ENCODE measurements at regions not wholly inside any gene's neighbourhood (a gene's known extent, or its start where the extent isn't known, plus 50 kb on each side); places are given as distances from the start of the nearest gene placed in this dataset.

DNA sequence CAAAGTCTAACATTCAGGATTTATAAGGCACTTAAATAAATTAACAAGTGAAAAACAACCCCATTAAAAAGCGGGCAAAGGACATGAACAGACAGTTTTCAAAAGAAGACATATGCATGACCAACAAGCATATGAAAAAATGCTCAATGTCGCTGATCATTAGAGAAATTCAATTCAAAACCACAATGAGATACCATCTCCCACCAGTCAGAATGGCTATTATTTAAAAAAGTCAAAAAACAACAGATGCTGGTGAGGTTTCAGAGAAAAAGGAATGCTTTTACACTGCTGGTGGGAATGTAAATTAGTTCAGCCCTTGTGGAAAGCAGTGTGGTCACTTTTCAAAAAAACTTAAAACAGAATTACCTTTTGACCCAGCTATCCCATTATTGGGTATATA is 60.7 kb upstream of the BDKRB2 start:
- no peak for DNase-seq (ENCODE audit: low read depth, low spot score)

DNA sequence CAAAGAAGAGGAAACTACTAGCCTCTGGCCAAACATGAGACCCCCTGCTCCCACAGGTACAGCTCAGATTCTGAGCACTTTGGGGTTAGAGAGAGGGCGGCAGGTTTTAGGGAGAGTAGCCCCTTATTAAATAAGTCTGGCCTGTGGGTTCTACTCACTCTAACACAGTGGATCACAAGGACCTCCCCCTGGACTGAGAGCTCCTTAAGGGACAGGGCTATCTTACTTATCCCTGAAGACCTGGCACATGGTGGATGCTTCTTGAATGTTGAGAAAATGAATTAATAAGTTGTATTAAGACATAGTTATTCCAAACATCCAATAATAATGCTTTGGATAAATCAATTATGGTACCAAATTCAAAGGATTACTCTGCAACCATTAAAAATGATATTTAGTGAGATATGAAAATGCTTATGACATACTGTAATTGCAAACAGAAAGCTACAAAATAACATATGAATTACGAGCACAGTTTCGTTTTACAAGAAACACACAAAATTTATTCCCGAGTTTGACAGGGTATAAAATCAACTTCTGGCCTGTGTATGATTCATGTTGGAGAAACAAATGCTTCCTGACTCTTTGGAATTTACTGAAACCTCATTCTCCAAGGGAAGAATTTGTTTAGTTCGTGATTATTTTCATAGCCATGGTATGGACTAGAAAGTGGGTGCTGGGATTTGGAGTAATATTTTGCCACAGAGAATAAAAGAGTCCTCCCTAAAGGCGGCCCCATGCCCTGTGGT is 59.3 kb upstream of the BDKRB2 start:
- DNase-seq (ENCODE audit: low read depth, low spot score), result no peak

DNA sequence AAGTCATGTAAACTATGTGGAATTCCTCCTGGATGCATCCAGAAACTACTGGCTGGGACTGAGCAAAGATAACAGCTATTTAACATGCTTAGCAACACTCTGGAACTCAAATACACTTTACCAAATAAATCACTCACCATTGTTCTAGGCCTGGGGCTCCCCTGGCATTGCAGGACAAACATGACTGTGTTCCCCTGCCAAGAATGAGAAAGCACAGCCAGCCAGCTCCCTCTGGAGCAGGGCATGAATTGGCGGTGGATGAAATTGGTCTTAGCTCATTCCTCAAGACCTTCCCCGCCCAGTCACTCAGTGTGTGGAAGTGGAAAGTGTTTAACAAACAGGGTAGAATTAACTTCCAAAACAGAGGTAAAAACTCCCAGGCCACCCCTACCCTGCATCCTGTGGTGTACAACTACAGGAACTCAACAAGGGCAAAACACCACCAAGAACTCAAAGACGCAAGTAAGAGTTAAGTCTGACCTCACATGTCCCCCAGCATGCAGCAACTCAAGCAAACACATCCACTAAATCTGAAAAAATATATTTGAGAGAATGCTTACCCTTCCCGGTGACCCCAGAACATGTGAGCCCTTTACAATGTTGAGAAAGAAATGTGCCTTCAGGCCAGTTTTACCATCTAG is 58.4 kb upstream of the BDKRB2 start:
- peak; percentile 88 for DNase-seq (ENCODE audit: low read depth, low spot score)

DNA sequence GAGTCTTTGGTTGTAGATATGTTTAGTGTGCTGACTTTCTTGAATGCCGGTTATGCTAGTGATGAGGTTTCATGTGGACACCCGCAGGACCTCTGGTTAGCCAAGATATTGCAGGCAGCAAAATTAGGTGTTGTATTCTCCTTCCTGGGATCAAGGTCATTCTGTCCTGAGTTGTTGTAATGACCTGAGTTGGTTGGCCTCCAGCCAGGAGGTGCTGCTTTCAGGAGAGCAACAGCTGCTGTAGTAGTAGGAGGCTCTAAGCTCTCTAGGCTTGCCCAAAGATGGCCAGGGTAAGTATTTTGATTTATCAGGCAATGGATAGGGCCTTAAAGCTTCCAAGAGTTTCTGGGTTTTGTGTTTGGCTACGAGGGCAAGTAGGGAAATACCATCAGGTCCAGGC is 56.0 kb upstream of the BDKRB2 start:
- DNase-seq (ENCODE audit: low read depth, low spot score), result no peak

DNA sequence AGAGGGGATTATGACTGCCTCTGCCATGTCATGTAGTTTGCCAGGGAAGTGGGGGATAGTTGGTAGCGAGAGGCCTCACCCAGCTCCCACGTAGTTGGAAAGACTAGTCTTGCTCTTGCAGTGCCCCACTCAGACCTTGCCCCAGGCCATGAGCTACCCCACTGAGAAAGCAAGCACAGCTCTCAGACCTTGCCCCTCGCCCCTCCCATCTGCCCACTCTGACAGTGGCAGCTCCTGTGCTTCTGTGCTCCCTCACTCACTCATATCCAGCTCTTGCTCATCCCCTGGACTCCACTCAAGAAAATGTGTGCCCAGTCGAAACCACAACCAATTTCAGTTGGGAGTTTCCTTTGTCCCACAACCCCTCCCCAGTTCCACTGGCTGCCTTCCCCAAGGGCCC is 55.5 kb upstream of the BDKRB2 start:
- no peak for DNase-seq (ENCODE audit: low read depth, low spot score)

DNA sequence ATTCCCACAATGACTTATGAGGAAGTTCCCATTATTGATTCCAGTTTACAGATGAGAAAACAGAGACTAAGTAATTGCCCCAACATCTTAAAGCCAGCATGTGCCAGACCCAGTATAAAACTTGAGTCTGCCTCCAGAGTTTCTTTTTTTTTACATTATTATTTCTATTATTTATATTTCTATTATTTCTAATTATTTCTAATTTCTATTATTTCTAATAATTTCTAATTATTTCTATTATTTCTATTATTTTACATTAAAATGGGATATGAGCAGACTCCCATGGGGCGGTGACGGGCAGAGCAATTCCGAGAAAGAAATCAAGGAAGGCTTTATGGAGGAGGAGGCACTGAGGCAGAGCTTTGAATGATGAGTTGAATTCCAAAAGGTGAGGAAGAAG is 54.4 kb upstream of the BDKRB2 start:
- DNase-seq (ENCODE audit: low read depth, low spot score), result no peak

DNA sequence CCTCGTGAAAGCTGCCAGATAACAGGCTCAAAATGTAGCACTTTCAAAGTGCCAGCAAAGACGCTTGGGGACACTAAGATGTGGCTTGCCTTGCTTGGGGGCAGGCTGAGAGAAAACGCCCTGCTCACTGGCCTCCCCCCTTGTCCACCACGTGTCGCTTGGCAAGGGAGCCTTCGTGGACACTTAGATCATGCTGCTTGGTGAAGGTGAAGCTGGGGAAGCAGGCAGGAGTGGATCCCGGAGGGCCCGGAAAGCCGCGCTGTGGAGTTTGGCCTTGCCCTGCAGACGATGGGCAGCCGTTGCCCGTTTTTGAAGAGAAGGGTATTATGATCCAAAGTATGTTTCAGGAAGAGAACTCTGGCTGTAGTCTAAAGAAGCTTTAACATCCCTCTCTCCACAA is 53.4 kb upstream of the BDKRB2 start:
- DNase-seq (ENCODE audit: low read depth, low spot score), result no peak

DNA sequence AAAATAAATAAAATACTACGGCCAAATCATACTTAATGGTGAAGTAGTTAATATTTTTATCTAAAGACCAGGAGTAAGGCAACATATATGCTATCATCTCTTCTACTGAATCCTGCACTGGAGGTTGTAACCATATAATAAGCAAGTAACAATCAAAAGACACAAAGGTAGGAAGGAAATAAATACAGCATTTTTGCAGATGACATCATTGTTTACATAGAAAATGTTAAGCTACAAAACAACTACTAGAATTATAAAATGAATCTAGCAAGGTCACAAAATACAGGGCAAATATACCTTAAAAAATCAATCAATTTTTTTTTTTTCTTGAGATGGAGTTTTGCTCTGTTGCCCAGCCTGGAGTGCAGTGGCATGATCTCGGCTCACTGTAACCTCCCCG is 51.6 kb upstream of the BDKRB2 start:
- DNase-seq (ENCODE audit: low read depth, low spot score), result no peak
